Erythroblast (primary cell): ENCODE measurements at regions not wholly inside any gene's neighbourhood (a gene's known extent, or its start where the extent isn't known, plus 50 kb on each side); places are given as distances from the start of the nearest gene placed in this dataset.

Experiments
- GATA1 ChIP-seq: IDR thresholded peaks from 2 replicates; pipeline ENCODE4 v1.6.1; 2011; ENCODE audit warnings: low read depth, mild to moderate bottlenecking, control low read depth, low read length, moderate library complexity
- POLR2A ChIP-seq: IDR thresholded peaks from 2 replicates; pipeline ENCODE4 v1.6.1; 2011; ENCODE audit warnings: mild to moderate bottlenecking, low read length

DNA sequence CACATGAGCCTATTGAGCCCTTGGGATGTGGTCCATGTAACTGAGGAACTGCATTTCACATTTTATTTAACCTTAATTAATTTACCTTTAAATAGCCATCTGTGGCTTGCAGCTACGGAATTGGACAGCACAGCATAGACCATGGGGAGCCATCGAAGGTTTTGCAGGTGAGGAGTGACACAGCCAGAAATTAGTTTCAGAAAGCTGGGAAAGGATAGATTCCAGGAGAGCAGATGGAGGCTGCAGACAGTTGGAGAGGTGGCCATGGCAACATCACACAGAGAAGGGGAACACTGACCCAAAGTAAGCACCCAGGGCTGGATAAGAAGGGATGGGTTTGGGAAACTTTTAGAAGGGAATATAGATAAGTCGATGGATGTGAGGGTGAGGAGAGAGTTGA is 100.1 kb upstream of the SLC6A11 start:
- TF ChIP-seq POLR2A (no peak), GATA1 (no peak)
